HepG2 (cell line): ENCODE measurements at regions not wholly inside any gene's neighbourhood (a gene's known extent, or its start where the extent isn't known, plus 50 kb on each side); places are given as distances from the start of the nearest gene placed in this dataset.

Experiments used
- ATAC-seq: fragments of 200-7000 bp; cut with Tn5 transposase; 3 replicates; pipeline ENCODE4 v1.9.1; 2020; ENCODE audit warnings: mild to moderate bottlenecking, moderate library complexity
- BruUV-seq: library from RNA; stranded (reverse); fragments of 400-500 nt; replicated peaks from 2 replicates; lab custom pipeline; 2021; lab: Mats Ljungman, UMichigan
- CTCF ChIA-PET: fragments of 300-600 bp; formaldehyde crosslinking; extraction: SDS; loops from one replicate; lab custom pipeline; 2021; ENCODE audit warnings: low total read pairs, inconsistent platforms, low intra/inter-chr PET ratio; lab: Yijun Ruan, JAX
- POLR2A ChIA-PET: fragments of 350-600 bp; sonication (Branson Sonifier 250); formaldehyde crosslinking; loops from one replicate; lab custom pipeline; 2020; ENCODE audit warnings: antibody characterized with exemption, inconsistent platforms; lab: Yijun Ruan, JAX
- DNase-seq: peaks from one replicate; pipeline ENCODE4 v3.0.0-alpha.2; 2015; ENCODE audit warnings: low spot score
- FAIRE-seq: peaks from 3 replicates; lab custom pipeline; 2011; peaks lifted over from hg19 to GRCh38; lab: Jason Lieb, UNC
- H2AFZ ChIP-seq: one replicate; pipeline ENCODE4 v1.6.1; 2011; ENCODE audit warnings: low read length, inconsistent platforms
- H3K27ac ChIP-seq: fragments of 300-600 bp; 3 replicates; pipeline ENCODE4 v1.8.0; 2011; ENCODE audit warnings: mixed run types, mild to moderate bottlenecking, mixed read lengths, low read length, inconsistent platforms; ENCODE audit not compliant: insufficient read depth; ENCODE audit errors: extremely low read length
- H3K27me3 ChIP-seq, 2 experiments: fragments of 200-600 bp in 1 of 2; 2 replicates in 1 of 2; 3 replicates in 1 of 2; pipeline versions ENCODE4 v1.6.0 to v1.8.0; 2011; ENCODE audit warnings: low read length in 2 of 2, mild to moderate bottlenecking in 2 of 2, moderate library complexity in 2 of 2, inconsistent platforms in 1 of 2; ENCODE audit not compliant: insufficient read depth in 2 of 2, control insufficient read depth in 1 of 2
- H3K36me3 ChIP-seq, 2 experiments: fragments of 200-600 bp in 1 of 2; replicated peaks in 1 of 2; 2 replicates in 1 of 2; 3 replicates in 1 of 2; pipeline versions ENCODE4 v1.5.1 to v1.8.0; 2011; ENCODE audit warnings: low read length in 2 of 2, inconsistent platforms in 1 of 2; ENCODE audit not compliant: insufficient read depth in 2 of 2, control insufficient read depth in 1 of 2
- H3K4me1 ChIP-seq: 2 replicates; pipeline ENCODE4 v1.5.1; 2012; ENCODE audit warnings: low read length, inconsistent platforms; ENCODE audit not compliant: insufficient read depth
- H3K4me2 ChIP-seq: 2 replicates; pipeline ENCODE4 v1.6.0; 2011; ENCODE audit warnings: low read depth, low read length, inconsistent platforms
- H3K4me3 ChIP-seq, 3 experiments: fragments of 200-600 bp in 1 of 3; sonication (generic), shearing (Covaris generic) in 1 of 3; replicated peaks in 1 of 3; 2 replicates each; pipeline ENCODE4 v1.5.1; 2011 to 2016; ENCODE audit warnings: low read length in 3 of 3, inconsistent platforms in 2 of 3, low read depth in 2 of 3, mild to moderate bottlenecking in 2 of 3, control low read depth in 1 of 3, mixed read lengths in 1 of 3; ENCODE audit not compliant: insufficient read depth in 1 of 3
- H3K79me2 ChIP-seq: one replicate; pipeline ENCODE4 v1.6.1; 2011; ENCODE audit warnings: low read length, inconsistent platforms; ENCODE audit not compliant: insufficient read depth
- H3K9ac ChIP-seq: 2 replicates; pipeline ENCODE4 v1.6.0; 2011; ENCODE audit warnings: mild to moderate bottlenecking, low read depth, low read length, inconsistent platforms; ENCODE audit not compliant: insufficient read depth
- H3K9me3 ChIP-seq: 2 replicates; pipeline ENCODE4 v1.5.1; 2012; ENCODE audit warnings: mild to moderate bottlenecking, low read length
- H4K20me1 ChIP-seq: 2 replicates; pipeline ENCODE4 v1.6.0; 2011; ENCODE audit warnings: inconsistent platforms, mild to moderate bottlenecking, low read length, moderate library complexity; ENCODE audit not compliant: insufficient read depth
- FLYWCH1 ChIP-seq: sonication (generic); formaldehyde crosslinking; IDR thresholded peaks from 2 replicates; pipeline ENCODE4 v1.8.1; 2023; ENCODE audit warnings: mild to moderate bottlenecking, missing genetic modification reagents
- HNF4G ChIP-seq, 2 experiments: sonication (generic) in 1 of 2; formaldehyde crosslinking in 1 of 2; IDR thresholded peaks; 2 replicates each; pipeline versions ENCODE4 v1.4.0 to v1.6.1; 2011 to 2020; ENCODE audit warnings: borderline replicate concordance in 2 of 2, low read depth in 2 of 2, mild to moderate bottlenecking in 2 of 2, low read length in 1 of 2, missing genetic modification reagents in 1 of 2, moderate library complexity in 1 of 2
- NONO ChIP-seq, 2 experiments: fragments of 450-650 bp in 1 of 2; sonication (generic) in 1 of 2; formaldehyde crosslinking in 1 of 2; IDR thresholded peaks in 1 of 2; conservative IDR thresholded peaks in 1 of 2; 2 replicates each; pipeline versions ENCODE4 v1.6.1 to v1.8.0; 2017 to 2022; ENCODE audit warnings: mild to moderate bottlenecking in 1 of 2, missing genetic modification reagents in 1 of 2, moderate library complexity in 1 of 2
- NR2C2 ChIP-seq: sonication (generic); formaldehyde crosslinking; IDR thresholded peaks from 2 replicates; pipeline ENCODE4 v1.4.0; 2020; ENCODE audit warnings: missing genetic modification reagents, mild to moderate bottlenecking, moderate library complexity, borderline replicate concordance
- REL ChIP-seq: sonication (generic); formaldehyde crosslinking; conservative IDR thresholded peaks from 2 replicates; pipeline ENCODE4 v1.8.0; 2022; ENCODE audit warnings: mild to moderate bottlenecking, missing genetic modification reagents, moderate library complexity
- REXO4 ChIP-seq: sonication (generic); formaldehyde crosslinking; IDR thresholded peaks from 2 replicates; pipeline ENCODE4 v1.8.0; 2022; ENCODE audit warnings: missing genetic modification reagents, mild to moderate bottlenecking, borderline replicate concordance
- YEATS4 ChIP-seq: sonication (generic); formaldehyde crosslinking; IDR thresholded peaks from 2 replicates; pipeline ENCODE4 v1.4.0; 2020; ENCODE audit warnings: missing genetic modification reagents, borderline replicate concordance
- ZNF101 ChIP-seq: sonication (generic); formaldehyde crosslinking; IDR thresholded peaks from 2 replicates; pipeline ENCODE4 v1.4.0; 2020; ENCODE audit warnings: mild to moderate bottlenecking, low read depth, missing genetic modification reagents, borderline replicate concordance
- ZNF143 ChIP-seq: sonication (generic); formaldehyde crosslinking; IDR thresholded peaks from 2 replicates; pipeline ENCODE4 v1.4.0; 2020; ENCODE audit warnings: missing genetic modification reagents
- ZNF180 ChIP-seq: sonication (generic); formaldehyde crosslinking; IDR thresholded peaks from 2 replicates; pipeline ENCODE4 v1.4.0; 2020; ENCODE audit warnings: low read depth, missing genetic modification reagents, borderline replicate concordance
- ZNF503 ChIP-seq: sonication (generic); formaldehyde crosslinking; IDR thresholded peaks from 2 replicates; pipeline ENCODE4 v1.4.0; 2020; ENCODE audit warnings: missing genetic modification reagents
- ZNF749 ChIP-seq: sonication (generic); formaldehyde crosslinking; IDR thresholded peaks from 2 replicates; pipeline ENCODE4 v1.8.0; 2022; ENCODE audit warnings: mild to moderate bottlenecking, missing genetic modification reagents, moderate library complexity, borderline replicate concordance
- WGBS: methylation state at CpG from one replicate; pipeline ENCODE4 v1.1.6; 2017; ENCODE audit warnings: low lambda C conversion rate; 5-methylcytosine and 5-hydroxymethylcytosine counted together
- in situ Hi-C: cut with HindIII; loops from 2 replicates; pipeline ENCODE4 v1.10.0; 2017; ENCODE audit warnings: low pct_unique_long_range_greater_than_20kb; ENCODE audit not compliant: extremely low pct_ligation_motif_present
- intact Hi-C: fragments of 100-400 bp; cut with micrococcal nuclease; formaldehyde crosslinking; loops from one replicate; pipeline ENCODE4 v1.10.0; 2022; ENCODE audit not compliant: unreplicated experiment

- TF ChIP-seq FLYWCH1 (no peak), ZNF180 (CRISPR knock-in tag) (no peak), ZNF503 (CRISPR knock-in tag) (no peak), NR2C2 (no peak), NONO (IDR thresholded peaks at IDR 0.05) (no peak), NONO (CRISPR knock-in tag; conservative IDR thresholded peaks at IDR 0.05) (no peak), ZNF749 (CRISPR knock-in tag) (no peak), HNF4G (IDR thresholded peaks at IDR 0.05; ENCODE audit: borderline replicate concordance, low read depth, low read length) (no peak), HNF4G (CRISPR knock-in tag; IDR thresholded peaks at IDR 0.05; ENCODE audit: borderline replicate concordance, low read depth) (no peak), REXO4 (CRISPR knock-in tag) (no peak), YEATS4 (CRISPR knock-in tag) (no peak), ZNF143 (CRISPR knock-in tag) (no peak), ZNF101 (CRISPR knock-in tag) (no peak), REL (CRISPR knock-in tag) (no peak)
- no peaks in the 10 kb centered on the region for H3K9me3 ChIP-seq
- DNase-seq (no peak), ATAC-seq (no peak), FAIRE-seq (no peak)
- ChIA-PET CTCF (no interaction called here), POLR2A (no interaction called here)
- no peaks in the 10 kb centered on the region for H3K79me2 ChIP-seq
- no TSS peak for BruUV-seq
- no peaks in the 10 kb centered on the region for H3K36me3 ChIP-seq
- H4K20me1 ChIP-seq = no peaks in the 10 kb centered on the region
- H3K27ac ChIP-seq = no peak overlapping the region
- WGBS = 61% methylated on average over 2 of the region's 2 CpGs
- no peak overlapping the region for H3K9ac ChIP-seq
- H3K4me3 ChIP-seq = no peak overlapping the region
- intact Hi-C loops = loop anchor here (10.0 kb wide), 1 partner anchor 76 kb away; no protein-coding TSS in a partner anchor
- H2AFZ ChIP-seq = no peak overlapping the region
- in situ Hi-C loops = no loop called here
- no peaks in the 10 kb centered on the region for H3K27me3 ChIP-seq
- H3K4me2 ChIP-seq = no peak overlapping the region
- no peaks in the 10 kb centered on the region for H3K4me1 ChIP-seq
Measured at GRCh38 chr1:121448851-121449250, 264.1 kb downstream of the SRGAP2C start.
